Spleen (tissue), 7 donors: ENCODE measurements at regions not wholly inside any gene's neighbourhood (a gene's known extent, or its start where the extent isn't known, plus 50 kb on each side); places are given as distances from the start of the nearest gene placed in this dataset.

Source experiments
- CTCF ChIP-seq, 11 experiments: fragments of 200-600 bp in 7 of 11; fragments of 450-650 bp in 4 of 11; sonication (generic) in 4 of 11; IDR thresholded peaks in 8 of 11; conservative IDR thresholded peaks in 3 of 11; 1 replicate in 7 of 11; 2 replicates in 4 of 11; pipeline versions ENCODE4 v1.4.0 to v1.8.0; 2016 to 2021; ENCODE audit warnings: antibody characterized with exemption in 11 of 11, inconsistent platforms in 4 of 11, mild to moderate bottlenecking in 1 of 11
- POLR2AphosphoS5 ChIP-seq, 3 donors: sonication (generic); formaldehyde crosslinking; IDR thresholded peaks; one replicate each; pipeline ENCODE4 v1.5.1; 2017; ENCODE audit warnings: antibody characterized with exemption in 3 of 3
- donor health status: DM: no; HTN: no; CAD: no; lungs with moderate emphysema.
- donor health status: DM: no; HTN: no; CAD: no.
- donor health status: DM: no; HTN: no; CAD: no.

GRCh38 chr18:44590956-44591670 lies 89.6 kb upstream of the SETBP1 start:
- TF ChIP-seq CTCF (IDR thresholded peaks at IDR 0.05 in 8 of 11, conservative IDR thresholded peaks at IDR 0.05 in 3 of 11) (no peak), POLR2AphosphoS5 (IDR thresholded peaks at IDR 0.05) (no peak)
